Esophagus squamous epithelium (tissue), 5 donors: ENCODE measurements at regions not wholly inside any gene's neighbourhood (a gene's known extent, or its start where the extent isn't known, plus 50 kb on each side); places are given as distances from the start of the nearest gene placed in this dataset.

Source experiments
- DNase-seq: peaks from one replicate; lab custom pipeline; 2025; lab: John Stamatoyannopoulos, UW
- H3K27ac ChIP-seq, 4 donors: fragments of 200-600 bp; sonication (generic); one replicate each; pipeline ENCODE4 v1.5.1; 2016 to 2019; ENCODE audit warnings: mild to moderate bottlenecking in 1 of 4
- H3K27me3 ChIP-seq, 4 donors: fragments of 200-600 bp; sonication (generic); 1 replicate in 3 of 4; 2 replicates in 1 of 4; pipeline versions ENCODE4 v1.5.1 to v1.6.0; 2017 to 2021; ENCODE audit warnings: antibody characterized with exemption in 1 of 4
- H3K36me3 ChIP-seq, 3 donors: fragments of 200-600 bp; sonication (generic); one replicate each; pipeline ENCODE4 v1.5.1; 2016 to 2019
- H3K4me1 ChIP-seq, 3 donors: fragments of 200-600 bp; sonication (generic); one replicate each; pipeline ENCODE4 v1.5.1; 2017 to 2019
- H3K4me3 ChIP-seq, 4 donors: fragments of 200-600 bp; sonication (generic); 1 replicate in 3 of 4; 2 replicates in 1 of 4; pipeline ENCODE4 v1.5.1; 2016 to 2019; ENCODE audit warnings: mild to moderate bottlenecking in 2 of 4, moderate library complexity in 1 of 4
- H3K9me3 ChIP-seq, 3 donors: fragments of 200-600 bp; sonication (generic); one replicate each; pipeline ENCODE4 v1.5.1; 2016 to 2019
- CTCF ChIP-seq, 6 experiments: fragments of 450-650 bp in 4 of 6; fragments of 200-600 bp in 2 of 6; sonication (generic) in 2 of 6; IDR thresholded peaks; one replicate each; pipeline ENCODE4 v1.5.1; 2016 to 2019; ENCODE audit warnings: antibody characterized with exemption in 6 of 6, mild to moderate bottlenecking in 4 of 6, moderate library complexity in 4 of 6
- POLR2A ChIP-seq, 4 donors: fragments of 450-650 bp; IDR thresholded peaks; one replicate each; pipeline ENCODE4 v1.6.1; 2017; ENCODE audit warnings: antibody characterized with exemption in 4 of 4, mild to moderate bottlenecking in 4 of 4, moderate library complexity in 3 of 4
- WGBS, 2 donors: methylation state at CpG; one replicate each; pipeline ENCODE4 v1.1.5; 2018; 5-methylcytosine and 5-hydroxymethylcytosine counted together
- intact Hi-C: fragments of 100-400 bp; cut with DNase I; formaldehyde crosslinking; loops from one replicate; pipeline ENCODE4 v1.15.0; 2022
- donor health status: DM: yes; HTN: yes; CAD: no.

DNA sequence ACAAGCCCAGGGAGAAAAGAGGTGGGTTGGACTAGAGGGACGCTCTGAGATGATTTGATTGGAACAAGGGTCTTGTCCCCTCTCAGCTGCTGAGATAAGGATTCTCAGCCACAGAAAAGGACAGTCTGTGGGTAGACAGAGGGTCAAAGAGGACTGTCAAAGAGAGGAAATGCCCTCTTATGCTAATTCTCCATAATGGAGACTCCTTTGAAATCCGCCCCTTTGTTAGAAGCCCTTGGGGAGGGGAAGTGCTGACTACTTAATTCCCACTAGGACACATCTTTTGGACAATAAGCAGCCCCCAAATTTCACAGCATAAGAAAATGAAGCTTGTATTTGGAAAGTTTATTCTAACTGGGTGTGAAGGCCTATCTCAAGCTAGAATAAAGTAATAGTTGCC is 176.6 kb downstream of the KTN1 start:
- no peaks in the 10 kb centered on the region for H3K9me3 ChIP-seq
- H3K27ac ChIP-seq = no peak overlapping the region
- intact Hi-C loops = no loop called here
- no peaks in the 10 kb centered on the region for H3K36me3 ChIP-seq
- no peak for DNase-seq
- peaks cover 12 to 21% (median 15%) of the 10 kb centered on the region in 3 donors for H3K4me1 ChIP-seq
- no peak for TF ChIP-seq POLR2A (IDR thresholded peaks at IDR 0.05)
- H3K27me3 ChIP-seq = peaks cover 0 to 6% (median 0%) of the 10 kb centered on the region in 4 donors
- WGBS, 2 donors = 87 to 96% methylated on average over 2 of the region's 2 CpGs
- no peak overlapping the region for H3K4me3 ChIP-seq

DNA sequence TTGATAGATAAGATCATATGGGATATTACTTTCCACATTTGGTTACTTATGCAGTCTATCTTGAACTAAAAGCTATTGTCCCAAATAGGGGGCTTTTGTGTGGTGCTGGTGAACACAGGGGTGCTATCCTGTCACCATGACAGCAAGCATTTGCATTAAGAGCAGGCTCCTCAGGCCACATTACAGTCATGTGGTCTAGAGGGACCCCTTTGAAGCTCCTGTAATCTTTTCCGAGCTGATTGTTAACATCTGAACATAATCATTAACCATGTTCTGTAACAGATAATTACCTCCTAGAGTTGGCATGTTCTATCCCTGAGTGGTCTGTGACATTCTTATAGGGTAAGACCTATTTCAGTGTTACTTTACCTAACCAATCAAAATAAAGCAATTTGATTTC is 178.8 kb downstream of the KTN1 start:
- Histone ChIP-seq H3K4me1 (peaks cover 0 to 5% (median under 1%) of the 10 kb centered on the region in 3 donors), H3K4me3 (no peak overlapping the region), H3K9me3 (no peaks in the 10 kb centered on the region), H3K27ac (no peak overlapping the region), H3K36me3 (no peaks in the 10 kb centered on the region), H3K27me3 (peaks cover 0 to 13% (median 0%) of the 10 kb centered on the region in 4 donors)
- DNase-seq = no peak
- TF ChIP-seq CTCF (IDR thresholded peaks at IDR 0.05) (no peak), POLR2A (IDR thresholded peaks at IDR 0.05) (no peak)
- 71 to 89% methylated on average over 1 of the region's 1 CpG for WGBS, 2 donors
- intact Hi-C loops = no loop called here

DNA sequence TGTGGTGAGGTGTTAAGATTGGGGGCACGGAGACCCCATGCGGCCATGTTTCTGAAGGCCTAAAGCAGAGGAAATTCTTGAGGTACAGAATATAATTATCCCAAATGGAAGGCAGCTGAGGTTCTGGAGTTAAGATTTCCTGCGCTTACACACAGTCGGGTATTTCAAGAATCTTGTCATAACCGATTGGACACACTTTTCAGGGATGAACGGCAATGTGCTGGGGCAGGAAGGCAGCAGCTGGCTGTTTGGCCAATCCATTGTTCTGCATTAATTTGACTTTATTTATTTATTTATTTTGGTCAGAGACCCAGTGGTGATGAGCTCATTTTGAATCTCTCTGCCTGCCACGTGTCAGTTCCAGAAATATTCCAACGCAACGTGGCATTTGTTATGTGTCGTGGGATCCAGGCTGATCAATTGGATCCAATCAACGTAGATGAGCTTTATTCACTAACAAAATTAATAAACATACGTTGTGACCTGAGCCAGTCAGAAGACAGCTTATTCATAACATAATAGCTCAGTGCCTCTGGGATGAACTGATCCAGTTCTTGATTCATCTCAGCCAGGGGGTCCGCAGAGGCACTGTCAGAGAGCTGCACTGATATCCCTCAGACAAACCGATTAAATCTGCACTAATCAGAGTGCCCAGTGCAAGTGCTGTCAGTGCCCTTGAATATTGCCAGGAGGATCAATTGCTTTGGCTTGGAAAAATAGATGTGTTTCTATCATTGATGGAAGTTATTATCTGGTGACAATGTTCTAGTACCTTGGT is 181.0 kb downstream of the KTN1 start:
- TF ChIP-seq POLR2A (IDR thresholded peaks at IDR 0.05) (no peak), CTCF (IDR thresholded peaks at IDR 0.05) (no peak)
- Histone ChIP-seq H3K36me3 (no peaks in the 10 kb centered on the region), H3K27ac (no peak overlapping the region), H3K9me3 (no peaks in the 10 kb centered on the region), H3K4me3 (no peak overlapping the region), H3K27me3 (peaks cover 0 to 13% (median 0%) of the 10 kb centered on the region in 4 donors), H3K4me1 (no peaks in the 10 kb centered on the region)
- intact Hi-C loops = no loop called here
- WGBS, 2 donors = 89% methylated on average over 14 of the region's 14 CpGs
- no peak for DNase-seq

DNA sequence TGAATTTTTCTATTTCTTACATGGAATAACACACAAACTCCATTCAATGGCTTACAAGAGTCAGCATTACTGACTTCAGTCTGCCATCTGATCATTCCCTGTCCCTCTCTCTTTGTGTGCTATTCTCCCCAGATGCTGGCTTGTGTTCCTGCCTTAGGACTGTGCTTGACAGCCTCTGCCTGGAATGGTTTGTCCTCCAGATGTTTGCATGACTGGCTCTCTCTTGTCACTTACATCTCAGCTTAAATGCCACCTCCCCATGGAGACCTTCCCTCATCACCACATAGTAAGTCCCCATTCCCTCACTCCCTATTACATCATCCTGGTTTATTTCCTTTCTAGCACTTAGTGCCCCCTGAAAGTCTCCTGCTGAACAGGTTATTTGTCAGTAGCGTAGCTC is 181.6 kb downstream of the KTN1 start:
- Histone ChIP-seq H3K4me3 (no peak overlapping the region), H3K27ac (no peak overlapping the region), H3K4me1 (no peaks in the 10 kb centered on the region), H3K9me3 (no peaks in the 10 kb centered on the region), H3K27me3 (peaks cover 0 to 13% (median 0%) of the 10 kb centered on the region in 4 donors), H3K36me3 (no peaks in the 10 kb centered on the region)
- WGBS, 2 donors = 86 to 91% methylated on average over 1 of the region's 1 CpG
- no peak for TF ChIP-seq POLR2A (IDR thresholded peaks at IDR 0.05)
- no peak for TF ChIP-seq CTCF (IDR thresholded peaks at IDR 0.05)
- DNase-seq = no peak
- intact Hi-C loops = no loop called here

- H3K4me3 ChIP-seq = no peak overlapping the region
- intact Hi-C loops = no loop called here
Observed at GRCh38 chr14:55762595-55763232, 182.7 kb downstream of the KTN1 start.

More at GRCh38 chr14:55762595-55763232, 182.7 kb downstream of the KTN1 start:
- no peak for TF ChIP-seq POLR2A (IDR thresholded peaks at IDR 0.05)
- no peak for TF ChIP-seq CTCF (IDR thresholded peaks at IDR 0.05)
- H3K27me3 ChIP-seq = peaks cover 0 to 13% (median 0%) of the 10 kb centered on the region in 4 donors
- no peaks in the 10 kb centered on the region for H3K4me1 ChIP-seq
- no peaks in the 10 kb centered on the region for H3K9me3 ChIP-seq
- no peaks in the 10 kb centered on the region for H3K36me3 ChIP-seq
- 69 to 74% methylated on average over 4 to 5 of the region's 5 CpGs for WGBS, 2 donors
- no peak for DNase-seq
- no peak overlapping the region for H3K27ac ChIP-seq
